ENCODE measurements at regions not wholly inside any gene's neighbourhood (a gene's known extent, or its start where the extent isn't known, plus 50 kb on each side); places are given as distances from the start of the nearest gene placed in this dataset.
A peak's percentile ranks its signal among the peaks of the same experiment; 100 is the strongest.

- H3K27ac ChIP-seq: no peak overlapping the region
- WGBS, 4 donors: 90 to 98% (median 95%) methylated on average over 12 of the region's 12 CpGs
- H3K36me3 ChIP-seq: peaks cover 0 to 4% (median 0%) of the 10 kb centered on the region in 9 donors
- H3K27me3 ChIP-seq: no peaks in the 10 kb centered on the region
- H3K9me3 ChIP-seq: no peaks in the 10 kb centered on the region
- peaks cover 0 to 40% (median 13%) of the 10 kb centered on the region in 12 donors for H3K4me1 ChIP-seq
- intact Hi-C loops (cut with DNase I): no loop called here
- DNase-seq: no peak
- no peak for ATAC-seq
- TF ChIP-seq POLR2A (IDR thresholded peaks at IDR 0.05) (no peak), CTCF (IDR thresholded peaks at IDR 0.05) (no peak)
- no peak overlapping the region for H3K4me3 ChIP-seq
These were observed 55.0 kb upstream of the UBE2L5 start for GRCh38 chr13:30367296-30367695.

- peaks cover 0 to 39% (median 0%) of the 10 kb centered on the region in 12 donors for H3K4me1 ChIP-seq
- no peak for ATAC-seq
- no peak for DNase-seq
- H3K27me3 ChIP-seq: no peaks in the 10 kb centered on the region
- H3K4me3 ChIP-seq: no peak overlapping the region
- 52 to 71% (median 62%) methylated on average over 1 of the region's 1 CpG for WGBS, 4 donors
- H3K27ac ChIP-seq: peak overlapping the region in 1 of 12 donors; percentile 77
- intact Hi-C loops (cut with DNase I): no loop called here
- no peaks in the 10 kb centered on the region for H3K9me3 ChIP-seq
- TF ChIP-seq CTCF (IDR thresholded peaks at IDR 0.05): no peak
- TF ChIP-seq POLR2A (IDR thresholded peaks at IDR 0.05): no peak
- H3K36me3 ChIP-seq: peaks cover 0 to 4% (median 0%) of the 10 kb centered on the region in 9 donors
These were observed 52.1 kb upstream of the UBE2L5 start for GRCh38 chr13:30370146-30370545.

DNA sequence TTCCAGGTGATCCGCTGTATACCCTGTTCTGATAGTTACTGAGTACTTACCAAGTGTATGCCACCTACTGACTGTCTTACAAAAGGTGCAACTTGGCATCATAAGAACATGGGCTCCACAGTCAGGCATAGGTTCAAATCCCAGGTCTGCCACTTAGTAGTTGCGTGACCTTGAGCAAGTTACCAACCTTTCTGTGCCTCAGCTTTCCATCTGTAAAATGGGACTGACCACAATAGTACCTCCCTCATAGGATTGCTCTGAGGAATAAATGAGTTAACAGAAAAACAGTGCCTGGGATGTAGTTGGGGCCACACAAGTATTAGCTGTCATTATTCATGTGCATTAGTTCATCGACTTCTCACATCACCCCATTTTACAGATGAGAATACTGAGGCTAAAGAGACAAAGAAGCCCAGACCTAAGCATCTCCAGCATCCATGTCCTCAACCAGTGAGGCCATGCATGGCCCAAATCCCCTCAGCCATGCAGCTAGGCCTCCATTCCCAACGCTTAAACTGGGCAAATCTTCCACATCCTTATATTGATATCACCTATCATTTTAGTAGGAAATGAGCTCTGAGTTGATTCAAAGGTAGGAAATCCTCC lies 51.3 kb upstream of the UBE2L5 start:
- Histone ChIP-seq H3K36me3 (peaks cover 0 to 4% (median 0%) of the 10 kb centered on the region in 9 donors), H3K4me1 (peaks cover 0 to 40% (median 0%) of the 10 kb centered on the region in 12 donors), H3K9me3 (no peaks in the 10 kb centered on the region), H3K4me3 (peak overlapping the region in 1 of 12 donors; percentile 28), H3K27ac (peak overlapping the region in 1 of 12 donors; percentile 77), H3K27me3 (no peaks in the 10 kb centered on the region)
- intact Hi-C loops (cut with DNase I): no loop called here
- DNase-seq (no peak), ATAC-seq (no peak)
- WGBS, 4 donors: 84 to 90% (median 88%) methylated on average over 4 of the region's 4 CpGs
- TF ChIP-seq CTCF (IDR thresholded peaks at IDR 0.05) (no peak), POLR2A (IDR thresholded peaks at IDR 0.05) (no peak)

GRCh38 chr13:30371649-30372265 lies 50.5 kb upstream of the UBE2L5 start:
- Histone ChIP-seq H3K9me3 (no peaks in the 10 kb centered on the region), H3K27me3 (no peaks in the 10 kb centered on the region), H3K36me3 (peaks cover 0 to 4% (median 0%) of the 10 kb centered on the region in 9 donors), H3K4me3 (peak overlapping the region in 1 of 12 donors; percentile 28), H3K4me1 (peaks cover 0 to 40% (median 0%) of the 10 kb centered on the region in 12 donors), H3K27ac (peak overlapping the region in 1 of 12 donors; percentile 77)
- peak in 1 of 4 donors; percentile 32 for ATAC-seq
- TF ChIP-seq POLR2A (IDR thresholded peaks at IDR 0.05): no peak
- no peak for TF ChIP-seq CTCF (IDR thresholded peaks at IDR 0.05)
- DNase-seq: no peak
- intact Hi-C loops (cut with DNase I): no loop called here
- 48 to 59% (median 52%) methylated on average over 14 of the region's 14 CpGs for WGBS, 4 donors

Data from heart left ventricle (tissue), 16 donors.